ENCODE measurements at regions not wholly inside any gene's neighbourhood (a gene's known extent, or its start where the extent isn't known, plus 50 kb on each side); places are given as distances from the start of the nearest gene placed in this dataset.

DNA sequence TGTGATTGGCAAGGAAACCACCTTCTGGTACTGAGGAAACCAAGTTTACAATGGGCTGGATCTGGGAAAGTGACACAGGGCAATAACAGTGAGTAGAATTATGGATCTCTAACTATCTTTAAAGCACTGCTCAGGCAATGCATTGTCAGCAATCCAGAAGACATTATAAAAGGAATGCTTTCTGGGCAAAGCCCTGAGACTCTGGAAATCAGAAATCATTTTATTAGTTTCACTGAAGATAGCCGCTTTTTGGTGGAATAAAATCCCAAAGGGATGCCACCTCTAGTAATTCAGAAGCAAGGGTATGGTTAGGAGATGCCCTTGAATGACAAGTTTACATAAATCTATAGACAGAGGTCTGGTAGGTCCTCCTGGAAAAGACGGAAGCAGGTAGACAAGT, 211.1 kb downstream of the DMRT2 start:
- Mint-ChIP-seq H3K27ac (no peak overlapping the region), H3K36me3 (ENCODE audit: low read depth) (no peaks in the 10 kb centered on the region), H3K4me1 (no peaks in the 10 kb centered on the region), H3K27me3 (ENCODE audit: low read depth) (no peaks in the 10 kb centered on the region), H3K9me3 (peaks cover 5% of the 10 kb centered on the region), H3K4me3 (no peak overlapping the region)
- TF ChIP-seq, protein P1, sequence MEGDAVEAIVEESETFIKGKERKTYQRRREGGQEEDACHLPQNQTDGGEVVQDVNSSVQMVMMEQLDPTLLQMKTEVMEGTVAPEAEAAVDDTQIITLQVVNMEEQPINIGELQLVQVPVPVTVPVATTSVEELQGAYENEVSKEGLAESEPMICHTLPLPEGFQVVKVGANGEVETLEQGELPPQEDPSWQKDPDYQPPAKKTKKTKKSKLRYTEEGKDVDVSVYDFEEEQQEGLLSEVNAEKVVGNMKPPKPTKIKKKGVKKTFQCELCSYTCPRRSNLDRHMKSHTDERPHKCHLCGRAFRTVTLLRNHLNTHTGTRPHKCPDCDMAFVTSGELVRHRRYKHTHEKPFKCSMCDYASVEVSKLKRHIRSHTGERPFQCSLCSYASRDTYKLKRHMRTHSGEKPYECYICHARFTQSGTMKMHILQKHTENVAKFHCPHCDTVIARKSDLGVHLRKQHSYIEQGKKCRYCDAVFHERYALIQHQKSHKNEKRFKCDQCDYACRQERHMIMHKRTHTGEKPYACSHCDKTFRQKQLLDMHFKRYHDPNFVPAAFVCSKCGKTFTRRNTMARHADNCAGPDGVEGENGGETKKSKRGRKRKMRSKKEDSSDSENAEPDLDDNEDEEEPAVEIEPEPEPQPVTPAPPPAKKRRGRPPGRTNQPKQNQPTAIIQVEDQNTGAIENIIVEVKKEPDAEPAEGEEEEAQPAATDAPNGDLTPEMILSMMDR (IDR thresholded peaks at IDR 0.05; ENCODE audit: unreplicated experiment in 3 of 3), result no peak

DNA sequence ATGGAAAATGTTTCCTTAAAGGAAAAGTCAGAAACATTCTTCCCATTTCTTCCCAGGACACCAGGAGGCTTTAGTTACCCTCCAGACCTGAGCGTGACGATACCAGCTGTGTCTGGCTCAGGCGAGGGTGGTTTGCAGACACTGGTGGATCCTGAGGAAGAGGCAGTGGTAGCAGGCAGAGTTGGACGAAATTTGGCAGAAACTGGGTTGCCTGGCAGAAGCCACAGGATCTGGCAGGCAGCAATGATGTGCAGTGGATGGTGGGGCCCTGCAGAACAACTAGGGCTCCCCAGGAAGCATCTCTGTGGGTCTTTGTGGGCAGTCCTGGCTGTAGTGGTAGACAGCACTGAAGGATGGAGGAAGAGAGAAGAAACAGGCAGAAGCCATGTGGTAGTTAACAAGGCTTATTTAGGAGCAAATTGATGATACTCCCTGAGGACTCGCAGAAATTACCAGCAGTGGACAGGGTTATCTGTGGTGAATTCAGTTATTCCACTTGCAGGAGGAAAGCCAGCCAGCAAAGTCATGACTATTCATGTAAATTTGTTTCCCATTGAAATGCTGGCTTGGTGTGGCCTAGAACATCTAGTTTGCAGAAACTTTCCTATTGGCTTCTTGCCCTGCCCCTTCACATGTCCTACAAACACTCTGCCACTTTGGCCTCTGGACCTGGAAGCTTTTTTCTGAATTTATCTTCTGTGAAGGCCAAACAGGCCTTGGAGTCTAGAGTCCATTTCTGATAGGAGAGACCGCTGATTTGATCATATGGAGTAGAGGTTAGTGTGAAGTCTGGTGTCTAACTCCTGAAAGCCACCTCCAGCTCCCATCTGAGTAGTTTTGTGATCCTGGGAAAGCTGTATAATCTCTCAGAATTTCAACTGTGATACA, 212.0 kb downstream of the DMRT2 start:
- no peak overlapping the region for H3K4me3 Mint-ChIP-seq
- no peaks in the 10 kb centered on the region for H3K27me3 Mint-ChIP-seq (ENCODE audit: low read depth)
- TF ChIP-seq, protein P1 (IDR thresholded peaks at IDR 0.05; ENCODE audit: unreplicated experiment in 3 of 3), result no peak
- no peak overlapping the region for H3K27ac Mint-ChIP-seq
- H3K36me3 Mint-ChIP-seq (ENCODE audit: low read depth), result no peaks in the 10 kb centered on the region
- H3K4me1 Mint-ChIP-seq, result no peaks in the 10 kb centered on the region
- peaks cover 3% of the 10 kb centered on the region for H3K9me3 Mint-ChIP-seq

- no peak overlapping the region for H3K27ac Mint-ChIP-seq
- no peak overlapping the region for H3K4me3 Mint-ChIP-seq
- peaks cover 4% of the 10 kb centered on the region for H3K27me3 Mint-ChIP-seq (ENCODE audit: low read depth)
- TF ChIP-seq, protein P1 (IDR thresholded peaks at IDR 0.05; ENCODE audit: unreplicated experiment in 3 of 3), result no peak
- no peaks in the 10 kb centered on the region for H3K36me3 Mint-ChIP-seq (ENCODE audit: low read depth)
- H3K4me1 Mint-ChIP-seq, result no peaks in the 10 kb centered on the region
- H3K9me3 Mint-ChIP-seq, result peaks cover 4% of the 10 kb centered on the region
Measured at GRCh38 chr9:1267141-1267570, 217.0 kb downstream of the DMRT2 start.

GRCh38 chr9:1267581-1267980, 217.4 kb downstream of the DMRT2 start:
- peaks cover 4% of the 10 kb centered on the region for H3K27me3 Mint-ChIP-seq (ENCODE audit: low read depth)
- H3K9me3 Mint-ChIP-seq, result peaks cover 4% of the 10 kb centered on the region
- H3K4me1 Mint-ChIP-seq, result no peaks in the 10 kb centered on the region
- H3K27ac Mint-ChIP-seq, result no peak overlapping the region
- no peak overlapping the region for H3K4me3 Mint-ChIP-seq
- TF ChIP-seq, protein P1 (IDR thresholded peaks at IDR 0.05; ENCODE audit: unreplicated experiment in 3 of 3), result no peak
- H3K36me3 Mint-ChIP-seq (ENCODE audit: low read depth), result no peaks in the 10 kb centered on the region

- TF ChIP-seq, protein P1 (IDR thresholded peaks at IDR 0.05; ENCODE audit: unreplicated experiment in 3 of 3), result no peak
Measured at GRCh38 chr9:1269533-1270315, 219.6 kb downstream of the DMRT2 start.

More at GRCh38 chr9:1269533-1270315, 219.6 kb downstream of the DMRT2 start:
- Mint-ChIP-seq H3K4me3 (no peak overlapping the region), H3K36me3 (ENCODE audit: low read depth) (no peaks in the 10 kb centered on the region), H3K9me3 (peaks cover 4% of the 10 kb centered on the region), H3K27me3 (ENCODE audit: low read depth) (peaks cover 4% of the 10 kb centered on the region), H3K4me1 (peaks cover 4% of the 10 kb centered on the region), H3K27ac (no peak overlapping the region)

Data from nephron (organoid).